Mesendoderm (in vitro differentiated cells): ENCODE measurements at regions not wholly inside any gene's neighbourhood (a gene's known extent, or its start where the extent isn't known, plus 50 kb on each side); places are given as distances from the start of the nearest gene placed in this dataset.
"Not testable (repeated sequence)": the region's sequence is repeated elsewhere in the genome, so short reads cannot be mapped to it uniquely, and the experiment has no call there.

ENCODE experiments used
- DNase-seq: peaks from one replicate; pipeline ENCODE4 v3.0.0; 2013
- H2AK5ac ChIP-seq: 2 replicates; pipeline ENCODE4 v1.6.1; 2013; ENCODE audit warnings: low read length, inconsistent platforms
- H2BK120ac ChIP-seq: 2 replicates; pipeline ENCODE4 v1.6.1; 2013; ENCODE audit warnings: low read depth, mild to moderate bottlenecking, low read length, moderate library complexity, mixed read lengths
- H2BK15ac ChIP-seq: replicated peaks from 2 replicates; pipeline ENCODE4 v1.6.1; 2013; ENCODE audit warnings: low read depth, mild to moderate bottlenecking, moderate library complexity
- H2BK5ac ChIP-seq: 2 replicates; pipeline ENCODE4 v1.6.1; 2013; ENCODE audit warnings: low read length, inconsistent platforms
- H3K18ac ChIP-seq: 2 replicates; pipeline ENCODE4 v1.6.1; 2013; ENCODE audit warnings: mild to moderate bottlenecking, low read length, mixed read lengths
- H3K23ac ChIP-seq: one replicate; pipeline ENCODE4 v1.6.1; 2013; ENCODE audit warnings: low read length
- H3K27ac ChIP-seq: 2 replicates; pipeline ENCODE4 v1.5.1; 2013; ENCODE audit warnings: low read depth, mild to moderate bottlenecking, inconsistent platforms, low read length, moderate library complexity
- H3K27me3 ChIP-seq: 2 replicates; pipeline ENCODE4 v1.6.1; 2013; ENCODE audit warnings: low read length, control low read depth, mild to moderate bottlenecking, inconsistent platforms; ENCODE audit not compliant: insufficient read depth, poor library complexity
- H3K36me3 ChIP-seq: 2 replicates; pipeline ENCODE4 v1.6.1; 2013; ENCODE audit warnings: low read length, inconsistent platforms; ENCODE audit not compliant: control insufficient read depth, insufficient read depth
- H3K4ac ChIP-seq: one replicate; pipeline ENCODE4 v1.6.1; 2013; ENCODE audit warnings: low read depth, mild to moderate bottlenecking, low read length, moderate library complexity
- H3K4me1 ChIP-seq: 2 replicates; pipeline ENCODE4 v1.6.1; 2013; ENCODE audit warnings: low read depth, low read length, inconsistent platforms; ENCODE audit not compliant: control insufficient read depth
- H3K4me2 ChIP-seq: 2 replicates; pipeline ENCODE4 v1.6.1; 2013; ENCODE audit warnings: low read length
- H3K4me3 ChIP-seq: 2 replicates; pipeline ENCODE4 v1.5.1; 2013; ENCODE audit warnings: mild to moderate bottlenecking, low read length
- H3K56ac ChIP-seq: one replicate; pipeline ENCODE4 v1.6.1; 2013; ENCODE audit warnings: low read length
- H3K79me1 ChIP-seq: 2 replicates; pipeline ENCODE4 v1.6.1; 2013; ENCODE audit warnings: low read length, inconsistent platforms
- H3K79me2 ChIP-seq: 2 replicates; pipeline ENCODE4 v1.6.1; 2013; ENCODE audit warnings: mild to moderate bottlenecking, low read length; ENCODE audit not compliant: control insufficient read depth, insufficient read depth
- H3K9ac ChIP-seq: 2 replicates; pipeline ENCODE4 v1.6.1; 2013; ENCODE audit warnings: low read length, inconsistent platforms
- H4K5ac ChIP-seq: one replicate; pipeline ENCODE4 v1.6.1; 2013; ENCODE audit warnings: low read length
- H4K8ac ChIP-seq: one replicate; pipeline ENCODE4 v1.6.1; 2013; ENCODE audit warnings: low read depth, mild to moderate bottlenecking, control low read depth, low read length, moderate library complexity
- WGBS: extraction: QIAGEN DNeasy Blood & Tissue Kit; methylation state at CpG from one replicate; pipeline ENCODE4 v1.1.7; 2013; ENCODE audit warnings: low lambda C conversion rate, missing lambda C conversion rate; ENCODE audit not compliant: insufficient coverage; ENCODE audit errors: extremely low coverage; 5-methylcytosine and 5-hydroxymethylcytosine counted together

DNA sequence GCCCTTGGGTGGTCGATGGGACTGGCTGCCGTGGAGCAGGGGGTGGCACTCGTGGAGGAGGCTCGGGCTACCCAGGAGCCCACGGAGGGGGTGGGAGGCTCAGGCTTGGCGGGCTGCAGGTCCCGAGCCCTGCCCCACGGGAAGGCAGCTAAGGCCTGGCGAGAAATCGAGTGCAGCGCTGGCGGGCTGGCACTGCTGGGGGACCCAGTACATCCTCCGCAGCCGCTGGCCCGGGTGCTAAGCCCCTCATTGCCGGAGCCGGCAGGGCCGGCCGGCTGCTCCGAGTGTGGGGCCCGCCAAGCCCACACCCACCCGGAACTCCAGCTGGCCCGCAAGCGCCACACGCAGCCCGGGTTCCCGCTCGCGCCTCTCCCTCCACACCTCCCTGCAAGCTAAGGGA, 435.6 kb downstream of the RWDD3 start:
- WGBS: no CpG with 5 or more reads among the region's 29 CpGs
- H2BK15ac ChIP-seq, H2AK5ac ChIP-seq, H3K4me1 ChIP-seq, H4K5ac ChIP-seq, H3K4me2 ChIP-seq, H3K4me3 ChIP-seq, H3K79me1 ChIP-seq, H3K18ac ChIP-seq, H3K9ac ChIP-seq, H3K23ac ChIP-seq, H3K27me3 ChIP-seq, H3K79me2 ChIP-seq, H4K8ac ChIP-seq, H3K27ac ChIP-seq, H2BK120ac ChIP-seq, H2BK5ac ChIP-seq, DNase-seq, H3K36me3 ChIP-seq, H3K56ac ChIP-seq, H3K4ac ChIP-seq: not testable (repeated sequence)

DNA sequence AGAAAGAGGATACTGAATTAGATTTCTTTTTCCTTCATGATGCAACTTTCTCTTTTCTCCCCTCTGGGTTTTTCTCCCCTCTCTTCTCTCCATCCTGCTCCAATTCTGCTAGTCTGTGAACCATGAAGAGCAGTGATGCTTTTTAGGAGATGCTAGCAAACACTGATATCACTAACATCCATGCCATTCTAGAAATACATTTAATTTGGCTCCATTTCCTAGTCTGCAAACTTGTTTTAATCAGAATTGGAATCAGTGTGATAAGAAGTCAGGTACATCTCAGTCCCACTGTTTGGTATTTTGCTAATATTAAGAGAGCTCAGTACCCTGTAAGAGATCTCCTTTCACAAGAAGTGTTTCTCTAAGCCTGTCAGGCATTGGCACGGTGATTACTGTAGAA, 437.1 kb downstream of the RWDD3 start:
- Histone ChIP-seq H3K27me3 (no peaks in the 10 kb centered on the region), H3K4me2 (no peak overlapping the region), H2BK15ac (no peak overlapping the region), H3K4me3 (no peak overlapping the region), H3K56ac (no peak overlapping the region), H3K36me3 (no peaks in the 10 kb centered on the region), H2BK5ac (no peak overlapping the region), H3K4me1 (no peaks in the 10 kb centered on the region), H4K8ac (no peak overlapping the region), H3K23ac (no peak overlapping the region), H3K79me2 (no peaks in the 10 kb centered on the region), H2AK5ac (no peak overlapping the region), H3K79me1 (no peaks in the 10 kb centered on the region), H3K9ac (no peak overlapping the region), H3K4ac (no peak overlapping the region), H4K5ac (no peak overlapping the region), H2BK120ac (no peak overlapping the region), H3K27ac (no peak overlapping the region), H3K18ac (no peak overlapping the region)
- WGBS: no CpG with 5 or more reads among the region's 1 CpG
- no peak for DNase-seq

DNA sequence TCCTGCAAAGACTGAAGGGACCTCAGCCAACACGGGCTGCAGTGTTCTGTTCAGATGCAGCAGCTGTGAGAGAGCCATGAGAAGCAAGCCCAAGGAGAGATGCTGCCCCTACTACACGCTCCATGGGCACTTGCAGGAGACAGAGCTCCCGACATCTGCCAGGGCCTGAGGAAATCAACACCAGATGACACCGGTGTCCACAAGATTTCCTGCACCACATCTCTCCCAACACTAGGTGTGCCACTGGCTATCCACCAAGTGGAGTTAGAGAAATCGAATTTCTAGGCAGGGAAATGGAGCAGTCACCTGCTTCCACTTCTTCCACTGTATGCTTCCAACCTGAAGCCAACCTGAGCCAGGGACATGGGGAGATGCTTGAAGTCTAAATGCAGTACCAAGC, 445.3 kb downstream of the RWDD3 start:
- H4K5ac ChIP-seq: no peak overlapping the region
- H3K23ac ChIP-seq: no peak overlapping the region

DNA sequence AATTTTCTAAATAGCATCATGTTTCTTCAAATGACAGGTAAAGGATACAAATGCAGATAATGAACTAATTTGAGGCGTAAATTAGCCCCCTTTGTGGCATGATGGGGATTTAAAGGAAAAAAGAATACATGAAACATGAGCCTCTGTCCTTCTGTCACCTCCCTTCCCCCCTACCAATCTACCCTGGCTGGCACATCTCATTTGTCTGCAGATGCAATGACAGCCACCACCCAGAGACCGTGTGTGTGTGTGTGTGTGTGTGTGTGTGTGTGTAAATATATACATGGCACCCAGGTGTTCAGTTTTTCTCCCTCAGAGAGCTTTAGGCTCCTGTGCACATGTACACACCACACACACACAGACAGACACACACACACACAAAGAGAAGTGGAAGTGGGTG, 451.1 kb downstream of the RWDD3 start:
- H3K4ac ChIP-seq: no peak overlapping the region
- no peak overlapping the region for H2BK5ac ChIP-seq
- H4K5ac ChIP-seq: no peak overlapping the region
- no peak overlapping the region for H3K4me3 ChIP-seq
- no peak overlapping the region for H3K4me2 ChIP-seq
- no peaks in the 10 kb centered on the region for H3K79me1 ChIP-seq
- H3K9ac ChIP-seq: no peak overlapping the region
- H3K27ac ChIP-seq: no peak overlapping the region
- no peak overlapping the region for H2BK15ac ChIP-seq
- H3K4me1 ChIP-seq: no peaks in the 10 kb centered on the region
- no peaks in the 10 kb centered on the region for H3K27me3 ChIP-seq
- H2AK5ac ChIP-seq: no peak overlapping the region
- H3K79me2 ChIP-seq: no peaks in the 10 kb centered on the region
- no peak overlapping the region for H3K56ac ChIP-seq
- H3K18ac ChIP-seq: no peak overlapping the region
- no peak overlapping the region for H3K23ac ChIP-seq
- H4K8ac ChIP-seq: no peak overlapping the region
- H2BK120ac ChIP-seq: no peak overlapping the region
- DNase-seq: no peak
- WGBS: no CpG with 5 or more reads among the region's 2 CpGs
- no peaks in the 10 kb centered on the region for H3K36me3 ChIP-seq

More for the DNA sequence above, 445.3 kb downstream of the RWDD3 start:
- Histone ChIP-seq H3K27me3 (no peaks in the 10 kb centered on the region), H3K4me3 (no peak overlapping the region), H3K9ac (no peak overlapping the region), H2BK120ac (no peak overlapping the region), H3K4ac (no peak overlapping the region), H3K79me1 (no peaks in the 10 kb centered on the region), H2BK5ac (no peak overlapping the region), H3K56ac (no peak overlapping the region), H3K27ac (no peak overlapping the region), H3K4me1 (no peaks in the 10 kb centered on the region), H3K4me2 (no peak overlapping the region), H3K79me2 (no peaks in the 10 kb centered on the region), H4K8ac (no peak overlapping the region), H2AK5ac (no peak overlapping the region), H3K36me3 (no peaks in the 10 kb centered on the region), H2BK15ac (no peak overlapping the region), H3K18ac (no peak overlapping the region)
- peak; percentile 30 for DNase-seq
- no CpG with 5 or more reads among the region's 5 CpGs for WGBS

DNA sequence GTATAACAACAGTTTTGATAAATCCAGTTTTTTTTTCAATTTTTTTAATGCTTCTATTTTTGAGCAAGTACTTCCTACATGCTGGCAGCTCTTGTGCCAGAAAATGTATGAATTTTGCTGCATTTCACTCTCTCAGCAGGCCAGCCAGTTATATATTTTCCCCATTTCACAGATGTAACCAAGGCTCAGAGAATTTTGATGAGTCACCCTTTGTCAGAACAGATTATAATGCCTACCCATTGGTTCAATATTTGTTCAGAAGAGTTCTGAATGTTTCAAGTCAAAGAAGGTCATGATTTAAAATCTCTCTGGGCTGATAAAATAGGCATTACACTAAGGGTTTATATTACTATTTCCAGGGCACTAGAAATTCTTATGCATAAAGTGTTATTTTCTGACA, 452.2 kb downstream of the RWDD3 start:
- Histone ChIP-seq H3K4me3 (no peak overlapping the region), H3K9ac (no peak overlapping the region), H3K56ac (no peak overlapping the region)

DNA sequence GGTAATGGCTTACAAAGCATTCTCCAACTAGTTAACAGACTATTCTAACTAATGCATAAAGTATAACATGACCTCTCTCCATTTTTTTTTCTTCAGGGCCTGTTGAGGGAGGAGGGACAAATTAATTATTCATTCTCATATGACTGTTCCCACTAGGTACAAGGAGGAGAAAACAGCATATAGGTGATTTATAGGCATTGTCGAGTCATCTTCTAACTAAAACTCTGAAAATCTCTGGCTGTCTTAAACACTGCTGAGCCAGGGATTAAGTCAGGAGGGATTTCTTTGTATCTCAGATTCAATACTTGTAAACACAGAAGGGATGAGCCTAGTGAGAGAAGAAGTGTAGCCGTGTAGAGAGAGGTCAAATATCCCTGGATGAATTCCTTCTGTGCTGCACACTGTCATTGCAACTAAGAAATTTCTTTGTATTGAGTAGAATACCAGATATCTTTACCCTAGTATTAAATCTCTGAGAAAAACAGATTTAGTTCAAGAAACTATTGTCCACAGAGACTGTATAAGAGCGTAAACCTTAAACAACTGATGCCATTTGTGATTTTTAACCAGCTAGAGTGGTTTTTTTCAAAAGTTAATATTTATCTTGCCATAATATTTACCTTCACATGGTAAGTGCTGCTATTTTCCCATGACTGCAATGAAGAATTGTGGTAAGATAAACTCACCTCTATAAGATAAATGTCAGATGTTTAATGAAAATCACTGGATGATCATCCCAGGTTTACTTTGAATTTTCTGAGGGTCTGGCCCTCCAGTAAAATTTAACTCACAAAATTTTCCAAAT, 465.3 kb downstream of the RWDD3 start:
- H4K5ac ChIP-seq: no peak overlapping the region
- H3K4me2 ChIP-seq: no peak overlapping the region
- no peaks in the 10 kb centered on the region for H3K36me3 ChIP-seq
- H3K79me2 ChIP-seq: no peaks in the 10 kb centered on the region
- H3K4ac ChIP-seq: no peak overlapping the region
- no peaks in the 10 kb centered on the region for H3K79me1 ChIP-seq
- H3K23ac ChIP-seq: no peak overlapping the region
- no peak overlapping the region for H3K4me3 ChIP-seq
- H3K4me1 ChIP-seq: no peaks in the 10 kb centered on the region
- no peak overlapping the region for H3K18ac ChIP-seq
- WGBS: no CpG with 5 or more reads among the region's 3 CpGs
- no peak overlapping the region for H4K8ac ChIP-seq
- no peaks in the 10 kb centered on the region for H3K27me3 ChIP-seq
- no peak overlapping the region for H2BK120ac ChIP-seq
- no peak overlapping the region for H3K9ac ChIP-seq
- H2BK5ac ChIP-seq: no peak overlapping the region
- no peak overlapping the region for H2AK5ac ChIP-seq
- no peak overlapping the region for H2BK15ac ChIP-seq
- no peak for DNase-seq
- no peak overlapping the region for H3K27ac ChIP-seq
- H3K56ac ChIP-seq: no peak overlapping the region

More for the DNA sequence above, 452.2 kb downstream of the RWDD3 start:
- no peak overlapping the region for H2AK5ac ChIP-seq
- H2BK15ac ChIP-seq: no peak overlapping the region
- no peaks in the 10 kb centered on the region for H3K27me3 ChIP-seq
- H2BK120ac ChIP-seq: no peak overlapping the region
- DNase-seq: no peak
- no peak overlapping the region for H3K4me2 ChIP-seq
- no peak overlapping the region for H3K27ac ChIP-seq
- no peak overlapping the region for H3K4ac ChIP-seq
- H4K8ac ChIP-seq: no peak overlapping the region
- H3K36me3 ChIP-seq: no peaks in the 10 kb centered on the region
- no peaks in the 10 kb centered on the region for H3K79me1 ChIP-seq
- H4K5ac ChIP-seq: no peak overlapping the region
- no peaks in the 10 kb centered on the region for H3K4me1 ChIP-seq
- H3K79me2 ChIP-seq: no peaks in the 10 kb centered on the region
- no peak overlapping the region for H3K23ac ChIP-seq
- no peak overlapping the region for H3K18ac ChIP-seq
- no peak overlapping the region for H2BK5ac ChIP-seq
